Coronary artery (tissue), 2 donors: ENCODE measurements at regions not wholly inside any gene's neighbourhood (a gene's known extent, or its start where the extent isn't known, plus 50 kb on each side); places are given as distances from the start of the nearest gene placed in this dataset.
"Not testable (repeated sequence)": the region's sequence is repeated elsewhere in the genome, so short reads cannot be mapped to it uniquely, and the experiment has no call there.

Source experiments
- DNase-seq: peaks from one replicate; pipeline ENCODE4 v3.0.0-alpha.2; 2017; ENCODE audit warnings: low spot score
- H3K27ac ChIP-seq, 2 donors: fragments of 200-600 bp; sonication (generic); one replicate each; pipeline ENCODE4 v1.5.1; 2016 to 2019
- H3K4me3 ChIP-seq: fragments of 200-600 bp; sonication (generic); 2 replicates; pipeline ENCODE4 v1.5.1; 2016; ENCODE audit warnings: mild to moderate bottlenecking, moderate library complexity
- CTCF ChIP-seq: fragments of 200-600 bp; sonication (generic); IDR thresholded peaks from one replicate; pipeline ENCODE4 v1.5.1; 2019; ENCODE audit warnings: antibody characterized with exemption

- Histone ChIP-seq H3K27ac (no peak overlapping the region), H3K4me3 (no peak overlapping the region)
- DNase-seq = no peak
- no peak for TF ChIP-seq CTCF
Measured at GRCh38 chr15:39253552-39253951, 327.3 kb upstream of the THBS1 start.

GRCh38 chr15:39254181-39254580 lies 326.7 kb upstream of the THBS1 start:
- TF ChIP-seq CTCF = no peak
- Histone ChIP-seq H3K4me3 (no peak overlapping the region), H3K27ac (no peak overlapping the region)
- no peak for DNase-seq

- no peak for TF ChIP-seq CTCF
- Histone ChIP-seq H3K27ac (no peak overlapping the region), H3K4me3 (no peak overlapping the region)
- no peak for DNase-seq
Measured at GRCh38 chr15:39255760-39256159, 325.1 kb upstream of the THBS1 start.

GRCh38 chr15:39260391-39260790 lies 320.5 kb upstream of the THBS1 start:
- no peak for TF ChIP-seq CTCF
- DNase-seq = no peak
- Histone ChIP-seq H3K4me3 (no peak overlapping the region), H3K27ac (no peak overlapping the region)

GRCh38 chr15:39260791-39261190 lies 320.1 kb upstream of the THBS1 start:
- no peak for TF ChIP-seq CTCF
- no peak overlapping the region for H3K4me3 ChIP-seq
- no peak overlapping the region for H3K27ac ChIP-seq
- DNase-seq = no peak

GRCh38 chr15:39261397-39262183 lies 319.3 kb upstream of the THBS1 start:
- H3K4me3 ChIP-seq, H3K27ac ChIP-seq, DNase-seq: not testable (repeated sequence)

GRCh38 chr15:39262995-39263772 lies 317.7 kb upstream of the THBS1 start:
- not testable (repeated sequence) for DNase-seq, H3K4me3 ChIP-seq, H3K27ac ChIP-seq

GRCh38 chr15:39265261-39265660 lies 315.6 kb upstream of the THBS1 start:
- no peak for DNase-seq
- Histone ChIP-seq H3K27ac (no peak overlapping the region), H3K4me3 (no peak overlapping the region)
- no peak for TF ChIP-seq CTCF
